GM19043 (cell line): ENCODE measurements at regions not wholly inside any gene's neighbourhood (a gene's known extent, or its start where the extent isn't known, plus 50 kb on each side); places are given as distances from the start of the nearest gene placed in this dataset.
"Not testable (repeated sequence)": the region's sequence is repeated elsewhere in the genome, so short reads cannot be mapped to it uniquely, and the experiment has no call there.

Experiments
- ATAC-seq: cut with Tn5 transposase; IDR thresholded peaks from one replicate; pipeline ENCODE4 v1.9.1; 2021; ENCODE audit warnings: low read depth; ENCODE audit not compliant: unreplicated experiment

DNA sequence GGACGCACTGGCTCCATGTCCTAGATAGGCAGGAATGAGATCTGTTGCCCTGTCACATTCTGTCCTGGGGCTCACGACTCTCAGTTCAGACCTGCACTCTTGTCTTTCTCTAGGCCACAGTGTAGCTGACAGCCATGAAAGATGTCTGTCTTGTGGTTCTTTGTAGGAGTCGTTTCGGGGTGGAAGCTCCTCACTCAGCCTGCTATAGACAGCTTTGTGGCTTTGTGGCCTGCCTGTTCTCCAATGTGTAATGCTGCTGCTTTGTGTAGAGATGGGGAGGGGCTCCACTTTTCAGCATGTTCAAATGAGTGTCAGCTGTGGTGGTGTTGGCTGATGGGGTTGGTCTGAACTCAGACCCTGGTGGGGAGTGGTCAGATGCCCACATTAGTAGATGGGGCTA is 410.7 kb downstream of the ACTR3B start:
- ATAC-seq: no peak

DNA sequence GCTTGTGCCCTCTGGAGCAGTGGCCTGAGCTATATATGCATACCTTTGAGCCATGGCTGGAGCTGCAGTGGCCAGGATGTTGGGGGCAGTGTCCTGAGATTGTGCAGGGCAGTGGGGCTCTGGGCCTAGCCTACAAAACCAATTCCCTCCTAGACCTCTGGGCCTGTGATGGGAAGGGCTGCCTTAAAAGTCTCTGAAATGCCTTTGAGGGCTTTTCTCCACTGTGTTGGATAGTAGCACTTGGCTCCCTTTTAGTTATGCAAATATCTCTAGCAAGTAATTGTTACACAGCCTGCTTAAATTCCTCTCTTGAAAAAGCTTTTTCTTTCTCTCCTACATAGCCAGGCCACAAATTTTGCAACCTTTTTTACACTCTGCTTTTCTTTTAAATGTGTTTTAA is 426.4 kb downstream of the ACTR3B start:
- no peak for ATAC-seq

DNA sequence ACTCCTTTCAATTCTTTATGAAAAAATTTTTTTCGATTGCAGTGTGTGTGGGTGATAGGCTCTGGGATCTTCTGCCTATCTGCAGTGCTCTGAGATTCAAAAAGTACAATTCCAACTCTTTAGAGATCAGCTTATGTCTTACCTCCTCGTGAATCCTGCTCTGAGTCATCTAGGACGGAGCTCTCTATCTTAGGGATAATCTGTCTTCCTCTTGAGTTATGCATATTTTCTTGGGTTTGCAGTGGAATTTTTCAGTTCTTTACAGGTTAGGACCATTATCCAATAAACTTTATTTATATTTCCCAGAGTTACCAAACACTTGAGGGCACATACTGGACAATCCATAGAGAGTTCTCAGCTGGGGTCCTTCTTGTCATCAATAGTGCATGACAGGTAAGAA is 428.6 kb downstream of the ACTR3B start:
- ATAC-seq: no peak

DNA sequence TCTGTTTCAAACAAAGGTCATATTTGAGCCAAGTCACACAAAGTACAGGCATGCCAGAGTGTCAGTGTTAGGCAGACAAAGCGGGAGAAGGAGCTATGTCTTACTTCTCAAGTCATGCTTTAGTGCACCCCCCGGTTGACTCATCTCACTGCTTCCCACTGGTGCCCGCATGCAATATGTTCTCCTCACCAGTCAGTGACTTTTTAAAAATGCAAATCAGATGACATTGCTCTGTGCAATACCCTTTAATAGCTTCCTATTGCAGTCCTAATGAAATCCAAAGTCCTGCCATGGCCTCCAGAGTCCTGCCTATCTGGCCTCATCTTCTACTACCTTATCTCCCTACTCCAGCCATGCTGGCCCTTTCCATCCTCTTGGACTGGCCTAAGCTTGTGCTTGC is 429.1 kb downstream of the ACTR3B start:
- ATAC-seq: no peak

- ATAC-seq: no peak
These were observed 430.9 kb downstream of the ACTR3B start for GRCh38 chr7:153190452-153190851.

GRCh38 chr7:153190986-153191385 is 431.4 kb downstream of the ACTR3B start:
- ATAC-seq: no peak

DNA sequence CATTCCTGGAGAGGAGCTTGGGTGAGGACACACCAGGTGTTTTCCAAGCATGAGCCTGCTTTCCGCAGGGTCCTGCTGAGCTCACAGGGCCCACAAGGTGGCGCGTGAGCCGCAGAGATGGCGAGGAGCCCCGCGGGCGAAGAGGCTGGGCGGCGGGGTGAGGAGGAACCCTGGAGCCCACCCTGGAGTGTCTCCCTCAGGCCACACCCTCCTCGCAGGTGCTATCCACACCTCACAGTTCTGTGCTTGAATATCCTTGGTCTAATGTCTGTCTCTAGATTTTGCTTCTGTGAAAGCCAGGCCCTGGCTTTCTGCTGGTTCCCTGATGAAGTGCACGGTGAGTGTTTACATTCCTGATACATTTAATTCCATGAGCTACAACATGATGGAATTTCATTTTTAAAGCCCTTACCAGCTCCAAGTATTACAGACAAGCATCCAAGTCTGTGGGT is 433.6 kb downstream of the ACTR3B start:
- no peak for ATAC-seq

GRCh38 chr7:153217032-153217431 is 457.5 kb downstream of the ACTR3B start:
- no peak for ATAC-seq

GRCh38 chr7:153224890-153225289 is 465.3 kb downstream of the ACTR3B start:
- ATAC-seq: no peak

DNA sequence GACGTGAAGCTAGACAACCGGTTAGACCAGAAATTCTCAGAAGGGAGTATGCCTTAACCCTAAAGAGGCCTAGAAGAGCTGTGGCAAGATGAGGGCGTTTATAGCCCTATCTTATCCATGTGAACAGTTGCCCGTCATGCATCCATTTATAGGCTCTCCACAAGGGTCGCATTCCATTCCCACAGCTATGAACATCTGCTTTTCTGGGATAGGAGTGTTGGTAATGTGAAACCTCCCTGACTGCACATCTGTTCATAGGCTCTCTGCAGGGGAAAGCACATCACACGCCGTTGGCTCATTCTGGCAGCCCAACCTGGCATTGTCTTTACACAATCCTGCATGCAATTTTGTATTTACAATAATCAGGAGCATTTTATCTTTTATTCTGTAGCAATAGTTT is 485.6 kb downstream of the ACTR3B start:
- not testable (repeated sequence) for ATAC-seq

GRCh38 chr7:153245809-153246208 is 486.3 kb downstream of the ACTR3B start:
- no peak for ATAC-seq

GRCh38 chr7:153247926-153248325 is 488.4 kb downstream of the ACTR3B start:
- ATAC-seq: no peak

DNA sequence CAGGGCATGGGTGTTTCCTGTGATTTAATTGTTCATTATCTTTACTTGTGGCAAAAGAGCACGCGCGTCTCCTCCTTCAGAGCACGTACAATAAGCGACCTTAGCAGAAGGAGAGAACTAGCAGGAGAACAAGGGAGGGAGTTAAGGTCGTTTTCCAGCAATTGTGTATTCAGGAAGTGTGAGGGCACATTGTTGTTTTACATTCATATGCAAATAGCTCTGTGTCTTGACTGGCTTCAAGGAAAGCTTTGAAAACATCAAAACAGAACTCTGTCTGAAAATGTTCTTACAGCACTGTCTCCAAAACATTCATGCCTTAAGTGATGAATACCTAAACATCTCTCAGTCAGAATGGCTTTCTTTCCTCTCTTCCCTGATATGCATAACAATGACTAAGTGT is 499.1 kb downstream of the ACTR3B start:
- ATAC-seq: no peak

DNA sequence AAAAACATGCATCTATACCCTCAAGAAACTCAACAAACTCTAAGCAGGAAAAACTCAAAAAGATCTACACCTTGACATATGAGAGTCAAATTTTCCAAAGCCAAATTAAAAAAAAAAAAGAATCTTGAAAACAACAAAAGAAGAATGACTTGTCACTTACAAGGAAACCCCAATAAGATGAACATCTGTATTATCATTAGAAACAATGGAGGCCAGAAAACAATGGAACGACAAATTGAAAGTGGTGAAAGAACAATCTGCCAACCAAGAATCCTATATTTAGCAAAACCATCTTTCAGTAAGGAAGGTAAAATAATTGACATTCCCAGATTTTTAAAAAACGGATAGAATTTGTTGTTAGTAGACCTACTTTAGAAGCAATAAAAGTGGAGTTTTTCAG is 516.8 kb downstream of the ACTR3B start:
- no peak for ATAC-seq

- ATAC-seq: no peak
These were observed 527.2 kb downstream of the ACTR3B start for GRCh38 chr7:153286763-153287162.

DNA sequence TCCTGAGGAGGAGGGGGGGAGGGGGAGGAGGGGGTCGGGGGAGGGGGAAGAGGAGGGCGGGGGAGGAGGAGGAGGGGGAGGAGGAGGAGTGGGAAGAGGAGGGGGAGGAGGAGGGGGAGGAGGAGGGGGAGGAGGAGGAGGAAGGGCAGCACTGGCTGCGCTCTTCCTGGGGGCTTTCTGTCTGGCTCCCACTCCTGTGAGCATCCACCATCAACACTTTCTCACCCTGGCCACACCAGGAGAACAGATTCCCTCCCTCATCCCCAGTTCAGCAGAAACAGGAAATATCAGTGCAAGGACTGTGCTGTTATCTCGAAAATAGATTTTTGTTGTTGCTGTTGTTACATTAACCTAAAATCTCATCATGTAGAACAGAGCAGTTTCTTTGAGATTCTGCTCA is 530.5 kb downstream of the ACTR3B start:
- ATAC-seq: no peak

DNA sequence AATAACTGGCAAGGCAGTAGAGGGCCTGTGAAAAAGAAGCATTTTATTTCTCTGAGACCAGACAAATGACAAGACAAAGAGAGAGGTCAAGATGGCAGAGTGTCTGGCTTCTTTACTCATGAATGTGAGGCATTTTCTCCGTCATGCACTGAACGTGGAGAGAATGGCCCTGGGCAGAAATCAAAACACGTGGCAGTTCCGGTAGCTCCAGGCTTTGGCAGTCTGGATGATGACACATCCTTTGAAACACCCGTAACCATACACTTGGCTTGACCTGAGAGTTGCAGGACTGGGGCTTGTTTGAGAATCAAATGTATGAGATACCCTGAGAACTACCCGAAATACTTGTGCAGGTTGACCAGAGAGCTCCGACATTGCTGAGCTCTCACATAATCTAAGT is 537.6 kb downstream of the ACTR3B start:
- ATAC-seq: no peak

GRCh38 chr7:153301936-153302335 is 542.4 kb downstream of the ACTR3B start:
- no peak for ATAC-seq

- ATAC-seq: no peak
These were observed 560.5 kb downstream of the ACTR3B start for GRCh38 chr7:153320005-153320404.

DNA sequence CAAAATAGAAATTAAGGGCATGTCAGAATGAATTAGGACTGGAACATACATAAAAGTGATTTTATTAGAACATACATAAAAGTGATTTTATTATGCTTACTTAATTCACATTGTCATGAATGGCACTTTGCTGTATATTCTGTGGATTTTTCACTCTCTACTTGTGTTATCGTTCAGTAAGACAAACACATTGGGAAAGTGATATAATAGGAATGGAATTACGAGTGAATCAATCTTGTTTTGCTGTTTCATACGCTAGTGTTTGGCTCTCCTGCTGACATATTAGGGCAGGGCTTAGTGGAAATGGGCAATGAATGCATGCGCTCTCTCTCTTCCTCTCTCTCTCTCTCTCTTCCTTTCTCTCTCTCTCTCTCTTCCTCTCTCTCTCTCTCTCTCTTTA is 561.1 kb downstream of the ACTR3B start:
- ATAC-seq: no peak

DNA sequence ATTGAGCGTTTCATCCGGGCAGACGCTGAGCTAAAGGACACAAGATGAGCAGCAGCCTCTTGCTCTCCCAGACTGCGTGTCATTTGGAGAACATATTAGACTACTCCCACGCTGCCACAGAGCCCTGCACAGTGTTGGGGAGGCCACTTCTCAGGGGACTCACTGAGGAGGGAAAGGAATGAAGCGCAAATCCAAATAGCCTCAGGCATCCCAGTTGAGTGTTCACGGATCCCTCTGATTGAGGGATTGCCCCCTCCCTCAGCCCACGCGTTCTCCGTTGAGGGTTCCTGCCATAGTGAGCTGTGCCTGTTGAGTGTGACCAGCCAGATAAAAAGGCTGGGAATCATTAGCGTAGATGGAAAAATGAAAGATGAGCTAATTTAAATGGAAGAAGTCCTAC is 563.4 kb downstream of the ACTR3B start:
- no peak for ATAC-seq

DNA sequence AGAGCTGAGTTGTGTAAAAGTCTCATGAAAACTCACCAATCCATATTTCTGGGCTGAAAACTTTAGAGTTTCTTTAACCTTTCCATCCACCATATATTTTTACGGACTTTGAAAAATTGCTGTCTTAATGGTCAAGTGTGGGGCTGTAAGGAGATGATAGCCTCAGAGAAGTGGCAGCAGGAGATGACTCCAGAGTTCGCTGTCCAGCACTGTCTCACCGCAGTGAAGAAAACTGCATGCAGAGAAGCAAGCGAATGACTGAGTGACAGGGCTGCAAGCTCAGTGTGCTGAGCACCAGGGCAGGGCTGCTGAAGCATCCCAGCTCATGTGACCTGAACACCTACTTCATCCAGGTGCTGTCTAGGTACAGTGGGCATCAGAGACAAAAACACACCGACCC is 564.5 kb downstream of the ACTR3B start:
- ATAC-seq: no peak

GRCh38 chr7:153327683-153328082 is 568.1 kb downstream of the ACTR3B start:
- no peak for ATAC-seq
